GM21737 (cell line): ENCODE measurements at regions not wholly inside any gene's neighbourhood (a gene's known extent, or its start where the extent isn't known, plus 50 kb on each side); places are given as distances from the start of the nearest gene placed in this dataset.

Experiments
- ATAC-seq: cut with Tn5 transposase; IDR thresholded peaks from one replicate; pipeline ENCODE4 v1.9.1; 2021; ENCODE audit warnings: mild to moderate bottlenecking, moderate library complexity; ENCODE audit not compliant: unreplicated experiment

DNA sequence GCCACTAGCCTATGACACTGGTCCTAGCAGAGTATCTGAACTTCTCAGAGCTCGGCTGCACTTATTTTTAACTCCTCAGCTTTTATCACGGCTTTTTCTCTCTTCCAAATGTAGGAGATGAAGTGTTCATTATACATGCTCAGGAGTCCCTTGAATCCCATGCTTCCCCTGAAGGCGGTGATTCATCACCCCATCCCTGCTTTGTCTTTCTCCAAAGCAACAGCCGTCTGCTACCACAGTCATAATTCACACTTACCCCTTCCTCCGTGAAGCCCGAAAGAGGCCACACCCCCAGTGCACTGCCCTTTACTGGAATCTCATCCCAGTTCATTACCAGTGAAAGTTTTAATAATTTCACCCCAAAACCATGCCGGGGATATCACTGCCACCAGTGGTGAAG is 301.5 kb upstream of the SHH start:
- ATAC-seq, result no peak

- ATAC-seq, result no peak
These were observed 297.7 kb upstream of the SHH start for GRCh38 chr7:156109988-156110387.

DNA sequence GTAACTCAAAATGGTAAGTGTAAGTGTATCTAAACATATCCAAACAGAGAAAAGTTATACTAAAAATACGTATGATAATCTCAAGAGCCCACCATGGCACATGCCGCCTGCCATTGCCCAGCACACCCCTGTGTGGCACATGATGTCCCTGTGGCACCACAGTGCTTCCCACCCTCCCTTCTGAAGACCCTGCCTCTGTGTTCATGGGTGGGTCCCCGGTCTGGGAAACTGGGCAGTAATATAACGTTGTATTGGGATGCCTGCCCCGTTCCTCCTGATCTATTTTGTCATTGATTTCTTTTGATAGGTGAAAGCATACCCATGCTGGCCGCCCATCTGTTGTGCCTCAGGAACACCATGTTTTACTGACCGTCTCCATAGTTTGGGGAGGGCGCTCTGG is 296.8 kb upstream of the SHH start:
- ATAC-seq, result no peak

- no peak for ATAC-seq
These were observed 295.7 kb upstream of the SHH start for GRCh38 chr7:156107957-156108356.

DNA sequence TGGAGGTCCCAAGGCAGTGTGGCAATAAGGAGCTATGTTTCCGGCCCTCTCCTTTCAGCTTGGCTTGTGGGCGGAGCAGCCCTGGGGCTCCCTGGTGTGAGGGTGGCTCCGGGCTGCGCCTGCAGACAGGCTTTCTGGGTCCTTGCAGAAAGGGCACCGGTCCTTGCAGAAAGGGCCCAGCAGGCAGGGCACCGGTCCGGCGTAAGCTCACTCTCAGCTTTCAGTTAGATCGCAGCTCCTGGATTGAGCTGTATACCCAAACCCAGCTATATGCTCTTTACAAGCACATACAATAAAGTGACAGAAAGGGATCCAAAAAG is 293.8 kb upstream of the SHH start:
- no peak for ATAC-seq

- ATAC-seq, result no peak
These were observed 293.3 kb upstream of the SHH start for GRCh38 chr7:156105337-156106106.

DNA sequence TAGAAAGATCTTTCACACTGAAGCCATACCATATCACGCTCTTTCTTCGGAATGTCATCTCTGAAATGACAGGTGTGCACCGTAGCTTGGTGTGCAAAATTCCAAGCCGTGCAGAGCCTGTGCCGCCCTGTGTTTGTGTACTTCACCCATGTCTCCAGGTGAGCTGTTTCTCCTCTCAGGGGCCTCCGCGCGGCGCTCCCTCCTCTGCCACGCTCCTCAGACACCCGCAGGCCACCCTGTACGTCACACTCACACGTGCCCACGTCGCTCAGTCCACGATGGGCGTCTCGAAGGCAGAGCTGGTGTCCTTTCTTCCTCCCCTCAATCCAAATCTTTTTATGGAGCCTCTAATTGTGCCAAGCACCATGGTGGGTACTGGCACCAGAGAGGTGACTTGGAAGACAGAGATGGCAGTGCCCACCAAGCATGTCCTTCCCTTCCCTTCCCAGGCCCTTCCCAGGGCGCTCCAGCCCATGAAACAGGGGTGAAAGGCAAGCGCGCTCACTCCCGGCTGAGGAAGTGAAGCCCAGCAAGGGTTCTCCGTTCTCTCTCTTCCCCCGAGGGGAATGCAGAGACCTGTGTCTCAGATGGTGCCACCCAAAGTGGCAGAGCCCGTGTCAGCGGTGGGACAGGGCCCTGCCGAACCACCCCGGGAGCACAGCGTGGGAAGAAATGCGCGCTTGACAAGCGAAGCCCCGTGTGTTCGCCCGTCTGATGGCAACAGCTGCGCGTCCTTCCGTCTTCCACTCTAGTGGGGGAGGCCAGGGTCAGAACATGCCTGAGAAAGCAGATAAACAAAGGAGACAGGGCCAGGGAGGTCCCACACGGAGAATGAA is 292.5 kb upstream of the SHH start:
- no peak for ATAC-seq

- ATAC-seq, result no peak
These were observed 290.0 kb upstream of the SHH start for GRCh38 chr7:156102267-156102666.

DNA sequence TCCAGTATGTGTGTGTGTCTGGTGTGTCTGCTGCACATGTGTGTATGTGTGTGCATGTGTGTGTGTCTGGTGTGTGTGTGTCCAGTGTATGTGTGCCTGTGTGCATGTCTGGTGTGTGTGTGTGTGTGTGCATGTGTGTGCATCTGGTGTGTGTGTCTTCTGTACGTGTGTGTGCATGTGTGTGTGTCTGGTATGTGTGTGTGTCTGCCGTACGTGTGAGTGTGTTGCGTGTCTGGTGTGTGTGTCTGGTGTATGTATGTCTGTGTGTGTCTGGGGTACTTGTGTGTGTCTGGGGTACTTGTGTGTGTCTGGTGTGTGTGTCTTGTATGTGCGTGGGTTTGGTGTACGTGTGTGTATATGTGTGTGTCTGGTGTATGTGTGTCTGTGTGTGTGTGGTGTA is 289.1 kb upstream of the SHH start:
- no peak for ATAC-seq

DNA sequence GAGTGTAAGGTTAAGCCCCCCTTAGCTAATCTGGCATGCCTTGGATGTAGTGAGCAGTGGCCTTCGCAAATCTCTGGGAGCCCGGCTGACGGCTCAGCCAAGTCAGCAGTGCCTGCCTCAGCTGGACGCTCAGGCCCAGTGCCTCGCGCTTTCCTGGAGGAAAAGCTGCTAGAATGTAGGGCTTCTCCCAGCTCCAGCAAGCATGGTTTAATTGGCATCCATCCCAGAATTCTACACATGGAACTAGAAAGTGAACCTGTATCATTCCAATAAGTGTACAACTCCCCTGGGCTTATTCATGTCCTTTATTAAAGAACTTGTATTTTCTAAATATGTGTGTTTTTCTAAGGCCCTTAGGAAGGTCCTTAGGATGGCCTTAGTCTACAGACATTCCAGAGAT is 287.8 kb upstream of the SHH start:
- no peak for ATAC-seq

- ATAC-seq, result no peak
These were observed 286.8 kb upstream of the SHH start for GRCh38 chr7:156099085-156099484.

- no peak for ATAC-seq
These were observed 284.7 kb upstream of the SHH start for GRCh38 chr7:156096771-156097538.

DNA sequence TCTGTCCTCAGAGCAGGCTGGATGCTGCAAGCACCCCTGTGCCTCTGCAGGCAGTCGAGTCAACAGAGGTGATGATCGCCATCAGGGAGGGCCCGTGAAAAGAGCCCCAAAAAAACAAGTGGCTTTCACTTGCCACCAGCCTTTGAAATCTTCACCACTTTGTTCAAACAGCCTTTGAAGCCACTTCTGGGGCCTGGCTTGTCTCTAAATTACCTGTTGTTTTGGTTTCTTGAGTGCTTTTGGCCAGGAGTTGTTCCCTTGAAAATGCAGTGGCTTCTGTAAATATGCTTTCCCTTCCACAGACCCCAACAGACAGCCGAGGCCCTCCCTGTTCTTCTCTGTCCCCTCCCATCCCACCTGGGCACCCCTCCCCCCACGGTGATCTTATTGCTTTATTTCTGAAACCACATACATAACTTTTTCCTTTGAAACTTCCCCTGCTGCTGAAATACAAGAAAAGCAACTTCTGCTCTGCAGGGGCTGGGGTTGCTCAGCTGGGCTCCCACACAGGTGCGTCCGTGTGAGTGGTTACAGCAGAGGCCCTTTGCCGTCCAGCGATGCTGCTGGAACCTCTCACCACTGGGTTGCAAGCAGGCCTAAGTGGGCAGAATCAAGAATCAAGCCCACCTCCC is 283.8 kb upstream of the SHH start:
- no peak for ATAC-seq

GRCh38 chr7:156094350-156095146 is 282.3 kb upstream of the SHH start:
- no peak for ATAC-seq

- ATAC-seq, result no peak
These were observed 280.0 kb upstream of the SHH start for GRCh38 chr7:156092307-156092706.

DNA sequence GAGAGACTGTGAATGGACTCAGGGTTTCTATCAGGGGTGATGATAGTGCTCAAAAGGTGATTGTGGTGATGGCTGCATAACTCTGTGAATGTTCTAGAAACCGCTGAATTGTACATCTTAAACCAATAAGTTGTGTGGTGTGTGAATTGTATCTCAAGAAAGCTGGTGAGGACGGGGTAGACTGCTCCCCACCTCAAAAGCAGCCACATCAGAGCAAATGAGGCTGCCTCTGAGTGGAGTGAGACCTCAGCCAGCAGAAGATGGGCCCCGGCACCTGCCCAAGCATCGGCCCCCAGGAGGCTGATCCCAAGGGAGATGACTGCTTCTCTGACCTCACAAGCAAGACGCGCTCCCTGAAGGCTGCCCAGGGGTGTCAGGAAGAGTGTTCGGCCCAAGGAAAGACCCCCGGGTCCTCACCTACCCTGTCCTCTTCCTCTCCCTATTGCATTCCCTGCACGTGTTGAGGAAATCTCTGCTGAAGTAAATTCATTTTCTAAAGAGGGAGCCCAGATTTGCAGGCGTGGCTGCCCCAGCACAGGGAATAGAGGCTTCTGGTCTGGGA is 279.3 kb upstream of the SHH start:
- no peak for ATAC-seq

DNA sequence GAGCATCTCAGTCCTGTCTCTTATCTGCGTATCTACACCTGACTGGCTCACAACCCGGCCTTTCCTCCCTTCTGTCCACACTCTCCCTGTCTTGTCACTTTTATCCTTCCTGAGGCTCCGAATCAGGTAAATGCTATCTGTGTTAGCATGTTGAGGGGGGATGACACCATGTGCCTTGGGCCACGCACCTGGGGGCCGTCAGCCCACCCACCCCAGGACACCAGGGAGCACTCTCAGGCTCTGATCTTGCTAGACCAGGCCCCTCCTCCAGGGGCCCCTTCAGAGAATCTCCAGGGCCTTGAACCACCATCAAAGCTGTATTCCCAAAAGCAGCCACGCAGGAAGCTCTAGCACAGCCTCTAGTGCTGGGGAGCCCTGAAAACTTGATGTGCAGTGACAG is 278.7 kb upstream of the SHH start:
- ATAC-seq, result no peak

DNA sequence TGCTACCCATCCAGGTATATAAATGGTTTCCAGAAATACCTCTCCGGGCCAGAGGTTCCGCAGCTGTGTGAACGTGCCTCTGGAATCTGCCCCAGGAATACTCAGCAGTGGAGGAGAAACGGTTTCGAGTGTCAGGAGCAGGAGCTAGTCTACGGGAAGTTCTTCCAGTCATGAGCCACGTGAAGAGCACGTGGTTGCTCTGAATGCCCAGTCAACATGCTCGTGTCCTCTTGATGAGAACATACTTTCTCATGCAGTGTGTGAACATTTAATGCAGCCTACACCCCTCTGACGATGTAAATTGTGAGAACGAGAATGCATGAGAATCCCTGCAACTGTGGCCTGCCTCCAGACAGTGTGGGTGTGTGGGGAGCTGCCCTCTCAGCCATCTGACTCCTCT is 277.0 kb upstream of the SHH start:
- no peak for ATAC-seq

DNA sequence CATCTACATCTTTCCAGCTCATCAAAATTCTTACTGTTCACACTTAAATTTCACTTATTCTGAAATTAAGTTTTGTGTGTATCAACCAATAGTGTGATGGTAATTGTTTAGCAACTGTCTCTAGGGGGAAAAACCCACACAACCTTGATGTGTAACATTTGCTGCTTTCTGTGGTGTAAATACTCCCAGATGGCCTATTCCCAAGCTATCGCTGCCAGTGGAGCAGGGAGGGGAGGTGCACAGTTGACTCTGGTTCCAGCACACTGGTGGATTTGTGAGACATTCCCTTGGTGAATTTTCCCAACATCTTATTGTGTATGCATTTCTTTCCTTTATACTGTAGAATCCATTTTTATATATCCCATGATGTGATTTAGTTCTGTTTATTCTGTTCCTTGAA is 275.9 kb upstream of the SHH start:
- ATAC-seq, result no peak
